Cardiac muscle cell (in vitro differentiated cells and primary cell): ENCODE measurements at regions not wholly inside any gene's neighbourhood (a gene's known extent, or its start where the extent isn't known, plus 50 kb on each side); places are given as distances from the start of the nearest gene placed in this dataset.

Experiments used
- DNase-seq, 2 donors: peaks; one replicate each; pipeline versions ENCODE4 v3.0.0 to v3.0.0-alpha.2; 2010 to 2017; ENCODE audit warnings: low read depth in 1 of 2, low spot score in 1 of 2
- H3K27ac ChIP-seq: fragments of 200-600 bp; sonication (generic); 2 replicates; pipeline ENCODE4 v1.5.1; 2016
- H3K27me3 ChIP-seq: fragments of 200-600 bp; sonication (generic); 2 replicates; pipeline ENCODE4 v1.6.0; 2016; ENCODE audit warnings: control low read depth
- H3K36me3 ChIP-seq: fragments of 200-600 bp; sonication (generic); 2 replicates; pipeline ENCODE4 v1.5.1; 2016; ENCODE audit warnings: control low read depth
- H3K4me1 ChIP-seq: fragments of 200-600 bp; sonication (generic); 2 replicates; pipeline ENCODE4 v1.8.1; 2017; ENCODE audit warnings: low read depth, mild to moderate bottlenecking, mixed run types
- H3K4me3 ChIP-seq: fragments of 200-600 bp; sonication (generic); 2 replicates; pipeline ENCODE4 v1.5.1; 2016; ENCODE audit warnings: mild to moderate bottlenecking
- H3K9me3 ChIP-seq: fragments of 200-600 bp; sonication (generic); 2 replicates; pipeline ENCODE4 v1.5.1; 2017; ENCODE audit warnings: low read depth, mild to moderate bottlenecking, control low read depth
- CTCF ChIP-seq: IDR thresholded peaks from 2 replicates; pipeline ENCODE4 v1.5.1; 2012; ENCODE audit warnings: low read depth, mild to moderate bottlenecking, low read length

- DNase-seq = no peak
- H3K36me3 ChIP-seq = no peaks in the 10 kb centered on the region
- H3K4me3 ChIP-seq = no peak overlapping the region
- no peaks in the 10 kb centered on the region for H3K27me3 ChIP-seq
- no peaks in the 10 kb centered on the region for H3K9me3 ChIP-seq
- no peak overlapping the region for H3K27ac ChIP-seq
- no peak for TF ChIP-seq CTCF
- H3K4me1 ChIP-seq = no peaks in the 10 kb centered on the region
Observed at GRCh38 chr12:68416350-68416749, 84.2 kb upstream of the MDM1 start.

- Histone ChIP-seq H3K27ac (no peak overlapping the region), H3K4me1 (no peaks in the 10 kb centered on the region), H3K36me3 (no peaks in the 10 kb centered on the region), H3K4me3 (no peak overlapping the region), H3K9me3 (no peaks in the 10 kb centered on the region), H3K27me3 (no peaks in the 10 kb centered on the region)
- TF ChIP-seq CTCF = no peak
- DNase-seq = no peak
Observed at GRCh38 chr12:68416826-68417225, 84.7 kb upstream of the MDM1 start.

GRCh38 chr12:68418137-68418460 is 85.9 kb upstream of the MDM1 start:
- Histone ChIP-seq H3K36me3 (no peaks in the 10 kb centered on the region), H3K9me3 (no peaks in the 10 kb centered on the region), H3K27ac (no peak overlapping the region), H3K4me3 (no peak overlapping the region), H3K27me3 (no peaks in the 10 kb centered on the region), H3K4me1 (no peaks in the 10 kb centered on the region)
- DNase-seq = no peak
- no peak for TF ChIP-seq CTCF

GRCh38 chr12:68420225-68421010 is 88.3 kb upstream of the MDM1 start:
- DNase-seq = peak in 1 of 2 donors; percentile 45
- H3K27me3 ChIP-seq = no peaks in the 10 kb centered on the region
- no peak for TF ChIP-seq CTCF

GRCh38 chr12:68422159-68422558 is 90.0 kb upstream of the MDM1 start:
- Histone ChIP-seq H3K27ac (no peak overlapping the region), H3K4me3 (no peak overlapping the region), H3K9me3 (no peaks in the 10 kb centered on the region), H3K4me1 (no peaks in the 10 kb centered on the region), H3K36me3 (no peaks in the 10 kb centered on the region), H3K27me3 (no peaks in the 10 kb centered on the region)
- DNase-seq = no peak
- no peak for TF ChIP-seq CTCF

More at GRCh38 chr12:68420225-68421010, 88.3 kb upstream of the MDM1 start:
- H3K9me3 ChIP-seq = no peaks in the 10 kb centered on the region
- no peaks in the 10 kb centered on the region for H3K36me3 ChIP-seq
- H3K4me1 ChIP-seq = no peaks in the 10 kb centered on the region
- H3K27ac ChIP-seq = no peak overlapping the region
- H3K4me3 ChIP-seq = no peak overlapping the region
